Mucosa of stomach (tissue), 1 donor: ENCODE measurements at regions not wholly inside any gene's neighbourhood (a gene's known extent, or its start where the extent isn't known, plus 50 kb on each side); places are given as distances from the start of the nearest gene placed in this dataset.

Experiments used
- H3K27me3 ChIP-seq: one replicate; pipeline ENCODE4 v1.7.0; 2013; ENCODE audit warnings: mild to moderate bottlenecking, low read length; ENCODE audit not compliant: control insufficient read depth, insufficient read depth
- H3K36me3 ChIP-seq: one replicate; pipeline ENCODE4 v1.7.0; 2013; ENCODE audit warnings: low read length; ENCODE audit not compliant: control insufficient read depth, insufficient read depth
- H3K4me1 ChIP-seq: one replicate; pipeline ENCODE4 v1.7.0; 2013; ENCODE audit warnings: mild to moderate bottlenecking, low read length; ENCODE audit not compliant: control insufficient read depth, insufficient read depth
- H3K4me3 ChIP-seq: one replicate; pipeline ENCODE4 v1.7.0; 2013; ENCODE audit warnings: low read length
- H3K9ac ChIP-seq: one replicate; pipeline ENCODE4 v1.7.0; 2013; ENCODE audit warnings: mild to moderate bottlenecking, low read length, moderate library complexity
- H3K9me3 ChIP-seq: one replicate; pipeline ENCODE4 v1.7.0; 2013; ENCODE audit warnings: mild to moderate bottlenecking, low read length, moderate library complexity; ENCODE audit not compliant: control insufficient read depth
- donor health status: Pancreatic carcinoma.

DNA sequence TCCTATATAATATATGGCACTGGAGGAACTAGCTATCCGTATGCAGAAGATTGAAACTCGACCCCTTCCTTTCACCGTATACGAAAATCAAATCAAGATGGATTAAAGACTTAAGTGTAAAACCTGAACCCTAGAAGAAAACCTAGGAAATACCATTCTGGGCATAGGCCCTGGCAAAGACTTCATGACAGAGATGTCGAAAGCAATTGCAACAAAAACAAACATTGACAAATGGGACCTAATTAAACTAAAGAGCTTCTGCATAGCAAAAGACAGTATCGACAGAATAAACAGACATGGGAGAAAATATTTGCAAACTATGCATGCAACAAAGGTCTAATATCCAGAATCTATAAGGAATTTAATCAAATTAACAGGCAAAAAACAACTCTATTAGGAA is 61.4 kb upstream of the HDAC9 start:
- H3K9ac ChIP-seq: no peak overlapping the region
- no peaks in the 10 kb centered on the region for H3K9me3 ChIP-seq
- H3K27me3 ChIP-seq: no peaks in the 10 kb centered on the region
- no peaks in the 10 kb centered on the region for H3K36me3 ChIP-seq
- H3K4me3 ChIP-seq: no peak overlapping the region
- no peaks in the 10 kb centered on the region for H3K4me1 ChIP-seq

DNA sequence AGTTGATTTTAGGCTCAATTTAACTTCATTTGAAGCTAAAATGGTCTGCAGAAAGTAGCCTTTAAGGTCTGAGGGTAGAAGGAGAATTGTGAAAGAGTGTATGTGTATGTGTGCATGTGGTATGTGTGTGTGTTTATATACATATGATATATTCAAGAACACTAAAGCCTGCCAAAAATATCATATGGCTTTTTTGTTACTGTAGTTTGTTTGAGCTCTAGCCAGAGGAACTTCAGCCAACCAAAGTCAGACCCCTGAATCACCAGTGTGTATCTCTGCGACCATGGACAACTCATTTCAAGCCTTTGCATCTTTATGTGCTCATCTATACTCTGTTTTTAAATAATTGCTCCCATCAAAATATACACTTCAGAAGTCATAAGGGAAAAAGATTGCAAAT is 58.4 kb upstream of the HDAC9 start:
- no peak overlapping the region for H3K4me3 ChIP-seq
- H3K9me3 ChIP-seq: no peaks in the 10 kb centered on the region
- H3K36me3 ChIP-seq: no peaks in the 10 kb centered on the region
- no peak overlapping the region for H3K9ac ChIP-seq
- no peaks in the 10 kb centered on the region for H3K4me1 ChIP-seq
- no peaks in the 10 kb centered on the region for H3K27me3 ChIP-seq

DNA sequence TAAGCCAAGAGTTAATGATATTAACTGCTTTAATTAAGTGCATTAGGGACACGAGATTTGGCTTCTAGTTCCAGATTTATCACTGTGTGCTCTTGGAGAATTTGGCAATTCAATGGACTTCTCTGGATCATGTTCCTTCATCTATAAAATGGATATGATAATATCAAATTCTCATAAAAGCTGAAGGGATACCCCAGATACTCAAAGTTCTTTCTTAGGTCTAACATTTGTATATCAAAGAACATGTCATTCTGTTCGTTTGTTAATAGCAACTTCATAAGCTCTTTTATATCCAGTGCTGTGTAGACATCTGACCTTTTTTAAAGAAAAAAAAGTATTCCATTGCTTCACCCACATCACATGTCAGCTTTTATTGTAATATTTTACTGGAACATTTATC is 54.6 kb upstream of the HDAC9 start:
- H3K4me1 ChIP-seq: peaks cover 6% of the 10 kb centered on the region

DNA sequence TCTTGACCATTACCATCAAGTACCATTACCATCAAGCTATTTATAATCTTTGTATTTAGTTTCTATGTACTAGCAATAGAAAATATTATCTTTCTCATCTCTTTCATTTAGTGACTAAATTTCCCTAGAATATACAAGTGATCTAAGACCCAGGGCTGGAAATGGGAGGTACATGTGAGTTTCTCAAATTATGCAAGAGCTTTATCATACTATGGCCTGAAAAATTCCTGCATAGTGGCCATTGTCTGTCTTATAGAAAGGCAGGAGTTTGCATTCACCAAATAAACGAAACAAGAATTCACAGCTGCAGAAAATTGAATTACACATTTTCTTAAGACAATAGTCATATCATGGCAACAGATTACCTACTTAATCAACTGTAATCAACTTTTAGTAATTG is 50.7 kb upstream of the HDAC9 start:
- Histone ChIP-seq H3K4me3 (no peak overlapping the region), H3K9me3 (no peaks in the 10 kb centered on the region)

More for the DNA sequence above, 54.6 kb upstream of the HDAC9 start:
- Histone ChIP-seq H3K36me3 (no peaks in the 10 kb centered on the region), H3K4me3 (no peak overlapping the region), H3K9me3 (no peaks in the 10 kb centered on the region), H3K9ac (no peak overlapping the region), H3K27me3 (no peaks in the 10 kb centered on the region)

DNA sequence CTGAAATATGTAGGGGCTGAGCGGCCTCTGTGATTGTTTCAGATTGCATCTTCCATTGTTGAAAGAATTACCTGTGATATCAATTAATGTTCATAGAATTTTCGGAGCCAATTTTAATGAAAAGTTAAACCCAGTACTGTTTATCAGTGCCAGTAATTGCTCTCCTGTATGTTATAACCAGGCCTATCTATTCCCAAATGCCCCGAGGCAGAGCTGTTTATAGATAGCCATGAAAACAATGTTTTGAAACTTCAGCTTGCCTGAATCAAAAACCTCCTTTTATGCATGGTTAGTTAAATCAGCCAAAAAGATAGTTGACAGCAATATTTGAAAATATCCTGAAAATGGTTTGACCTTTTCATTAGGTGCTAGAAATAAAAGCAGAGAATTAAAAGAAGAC is 50.1 kb upstream of the HDAC9 start:
- H3K9ac ChIP-seq: no peak overlapping the region
- H3K9me3 ChIP-seq: no peaks in the 10 kb centered on the region
- peaks cover 6% of the 10 kb centered on the region for H3K4me1 ChIP-seq
- no peaks in the 10 kb centered on the region for H3K27me3 ChIP-seq
- H3K36me3 ChIP-seq: no peaks in the 10 kb centered on the region
- H3K4me3 ChIP-seq: no peak overlapping the region

More for the DNA sequence above, 50.7 kb upstream of the HDAC9 start:
- peaks cover 6% of the 10 kb centered on the region for H3K4me1 ChIP-seq
- H3K36me3 ChIP-seq: no peaks in the 10 kb centered on the region
- no peak overlapping the region for H3K9ac ChIP-seq
- H3K27me3 ChIP-seq: no peaks in the 10 kb centered on the region
